Choroid plexus epithelial cell (primary cell): ENCODE measurements at regions not wholly inside any gene's neighbourhood (a gene's known extent, or its start where the extent isn't known, plus 50 kb on each side); places are given as distances from the start of the nearest gene placed in this dataset.

Experiments
- DNase-seq: peaks from one replicate; pipeline ENCODE4 v3.0.0-alpha.2; 2010; ENCODE audit warnings: low read depth
- H3K4me3 ChIP-seq: 2 replicates; pipeline ENCODE4 v1.5.1; 2011; ENCODE audit warnings: low read depth, mild to moderate bottlenecking, control low read depth, low read length, moderate library complexity
- CTCF ChIP-seq: conservative IDR thresholded peaks from 2 replicates; pipeline ENCODE4 v1.5.1; 2011; ENCODE audit warnings: low read depth, mild to moderate bottlenecking, control low read depth, inconsistent platforms, low read length, moderate library complexity

DNA sequence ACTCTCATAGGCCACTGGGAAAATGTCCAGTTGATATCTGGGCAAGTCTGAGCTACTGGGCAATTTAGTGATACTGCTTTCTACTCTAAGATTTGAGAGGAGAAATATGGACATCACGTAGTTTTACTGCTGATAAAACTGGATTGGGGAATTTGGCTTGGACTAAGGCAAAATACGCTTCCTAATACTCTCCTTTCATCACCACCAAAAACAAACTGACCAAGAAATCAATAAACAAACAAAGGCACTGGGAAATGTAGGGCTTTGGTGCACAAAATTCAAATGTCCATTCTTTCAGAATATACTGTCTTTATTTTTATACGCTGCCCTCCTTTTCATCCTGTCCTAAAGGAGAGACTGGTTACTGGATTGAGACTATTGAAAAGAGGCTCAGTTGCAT is 145.1 kb upstream of the SP8 start:
- DNase-seq, result no peak
- TF ChIP-seq CTCF, result no peak
- no peak overlapping the region for H3K4me3 ChIP-seq

- no peak for DNase-seq
- TF ChIP-seq CTCF, result no peak
Observed at GRCh38 chr7:20932785-20933527, 146.3 kb upstream of the SP8 start.

GRCh38 chr7:20945451-20945850 is 158.8 kb upstream of the SP8 start:
- DNase-seq, result no peak
- TF ChIP-seq CTCF, result no peak
- H3K4me3 ChIP-seq, result no peak overlapping the region

More at GRCh38 chr7:20932785-20933527, 146.3 kb upstream of the SP8 start:
- H3K4me3 ChIP-seq, result no peak overlapping the region

- DNase-seq, result no peak
- no peak for TF ChIP-seq CTCF
- no peak overlapping the region for H3K4me3 ChIP-seq
Observed at GRCh38 chr7:20952916-20953315, 166.2 kb upstream of the SP8 start.

- TF ChIP-seq CTCF, result no peak
- no peak for DNase-seq
- H3K4me3 ChIP-seq, result no peak overlapping the region
Observed at GRCh38 chr7:20954711-20955619, 168.3 kb upstream of the SP8 start.

DNA sequence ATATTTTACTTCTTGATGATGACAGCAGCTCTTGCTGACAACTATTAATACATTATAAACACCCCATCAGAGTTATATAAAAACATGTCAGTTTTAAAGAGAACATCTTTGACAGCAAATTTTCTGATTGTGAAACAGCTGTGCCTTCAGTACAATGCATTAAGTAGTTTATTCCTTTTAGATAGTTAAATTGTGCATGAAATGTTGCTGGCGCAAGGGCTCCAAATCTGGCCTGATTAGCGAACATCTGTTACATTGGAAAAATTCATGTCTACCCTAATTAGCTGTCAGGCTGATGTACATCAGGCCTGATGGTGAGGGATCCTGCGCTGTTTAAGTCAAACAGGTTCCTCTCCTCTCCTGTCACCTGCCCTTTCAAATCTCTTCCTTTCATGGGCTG is 171.9 kb upstream of the SP8 start:
- no peak for DNase-seq
- no peak overlapping the region for H3K4me3 ChIP-seq
- no peak for TF ChIP-seq CTCF
